ENCODE measurements at regions not wholly inside any gene's neighbourhood (a gene's known extent, or its start where the extent isn't known, plus 50 kb on each side); places are given as distances from the start of the nearest gene placed in this dataset.

GRCh38 chr3:182305881-182306665 lies 487.2 kb upstream of the ATP11B start:
- TF ChIP-seq CTCF (IDR thresholded peaks at IDR 0.05; ENCODE audit: low read depth, low read length, poor library complexity, severe bottlenecking): no peak
- no peak for TF ChIP-seq EZH2phosphoT487 (IDR thresholded peaks at IDR 0.05; ENCODE audit: borderline replicate concordance, low read length)
